GM23338 (cell line): ENCODE measurements at regions not wholly inside any gene's neighbourhood (a gene's known extent, or its start where the extent isn't known, plus 50 kb on each side); places are given as distances from the start of the nearest gene placed in this dataset.
"Not testable (repeated sequence)": the region's sequence is repeated elsewhere in the genome, so short reads cannot be mapped to it uniquely, and the experiment has no call there.

Experiments
- ETS1 ChIP-seq: IDR thresholded peaks from 2 replicates; pipeline ENCODE4 v1.6.1; 2016; ENCODE audit warnings: antibody characterized with exemption
- EZH2 ChIP-seq: fragments of 200-600 bp; sonication (generic); IDR thresholded peaks from one replicate; pipeline ENCODE4 v1.8.0; 2017; ENCODE audit warnings: antibody characterized with exemption, mild to moderate bottlenecking, low read depth; ENCODE audit not compliant: unreplicated experiment
- EZH2phosphoT487 ChIP-seq: fragments of 200-600 bp; sonication (generic); IDR thresholded peaks from one replicate; pipeline ENCODE4 v1.8.1; 2018; ENCODE audit warnings: antibody characterized with exemption; ENCODE audit not compliant: unreplicated experiment
- ZNF331 ChIP-seq: fragments of 250-450 bp; sonication (Bioruptor Pico); IDR thresholded peaks from 2 replicates; pipeline ENCODE4 v1.5.0; 2020; ENCODE audit warnings: low read depth, mild to moderate bottlenecking, moderate library complexity
- TF ChIP-seq, protein P1 (sequence below), 2 experiments: fragments of 200-600 bp in 1 of 2; sonication (generic) in 1 of 2; conservative IDR thresholded peaks; 2 replicates each; pipeline versions ENCODE4 v1.5.1 to v1.6.1; 2016 to 2017; ENCODE audit warnings: antibody characterized with exemption in 2 of 2, low read depth in 2 of 2, mild to moderate bottlenecking in 2 of 2, moderate library complexity in 1 of 2

DNA sequence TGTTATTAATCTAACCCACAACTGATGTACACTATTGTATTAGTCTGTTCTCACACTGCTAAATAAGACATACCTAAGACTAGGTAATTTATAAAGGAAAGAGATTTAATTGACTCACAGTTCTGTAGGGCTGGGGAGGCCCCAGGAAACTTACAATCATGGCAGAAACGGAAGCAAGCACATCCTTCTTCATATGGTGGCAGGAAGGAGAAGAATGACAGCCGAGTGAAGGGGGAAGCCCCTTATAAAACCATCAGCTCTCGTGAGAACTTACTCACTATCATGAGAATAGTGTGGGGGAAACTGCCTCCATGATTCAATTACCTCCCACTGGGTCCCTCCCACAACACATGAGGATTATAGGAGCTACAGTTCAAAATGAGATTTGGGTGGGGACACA is 210.3 kb upstream of the POU1F1 start:
- TF ChIP-seq, protein P1, sequence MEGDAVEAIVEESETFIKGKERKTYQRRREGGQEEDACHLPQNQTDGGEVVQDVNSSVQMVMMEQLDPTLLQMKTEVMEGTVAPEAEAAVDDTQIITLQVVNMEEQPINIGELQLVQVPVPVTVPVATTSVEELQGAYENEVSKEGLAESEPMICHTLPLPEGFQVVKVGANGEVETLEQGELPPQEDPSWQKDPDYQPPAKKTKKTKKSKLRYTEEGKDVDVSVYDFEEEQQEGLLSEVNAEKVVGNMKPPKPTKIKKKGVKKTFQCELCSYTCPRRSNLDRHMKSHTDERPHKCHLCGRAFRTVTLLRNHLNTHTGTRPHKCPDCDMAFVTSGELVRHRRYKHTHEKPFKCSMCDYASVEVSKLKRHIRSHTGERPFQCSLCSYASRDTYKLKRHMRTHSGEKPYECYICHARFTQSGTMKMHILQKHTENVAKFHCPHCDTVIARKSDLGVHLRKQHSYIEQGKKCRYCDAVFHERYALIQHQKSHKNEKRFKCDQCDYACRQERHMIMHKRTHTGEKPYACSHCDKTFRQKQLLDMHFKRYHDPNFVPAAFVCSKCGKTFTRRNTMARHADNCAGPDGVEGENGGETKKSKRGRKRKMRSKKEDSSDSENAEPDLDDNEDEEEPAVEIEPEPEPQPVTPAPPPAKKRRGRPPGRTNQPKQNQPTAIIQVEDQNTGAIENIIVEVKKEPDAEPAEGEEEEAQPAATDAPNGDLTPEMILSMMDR (conservative IDR thresholded peaks at IDR 0.05; ENCODE audit: low read depth in 2 of 2), result not testable (repeated sequence)
- TF ChIP-seq ZNF331 (CRISPR knock-in tag); ETS1; EZH2; EZH2phosphoT487: not testable (repeated sequence)
